ENCODE measurements at regions not wholly inside any gene's neighbourhood (a gene's known extent, or its start where the extent isn't known, plus 50 kb on each side); places are given as distances from the start of the nearest gene placed in this dataset.

- Mint-ChIP-seq H3K27ac (no peak overlapping the region), H3K9me3 (no peaks in the 10 kb centered on the region), H3K4me1 (peaks cover 24% of the 10 kb centered on the region), H3K4me3 (no peak overlapping the region), H3K27me3 (ENCODE audit: low read depth) (no peaks in the 10 kb centered on the region), H3K36me3 (no peaks in the 10 kb centered on the region)
- CTCF ChIA-PET: interaction anchor here (0.5 to 1.7 kb wide), 27 partner anchors 12 to 1126 kb away, joined by 3 to 19 read pairs (median 3); no protein-coding TSS in a partner anchor
- DNase-seq (ENCODE audit: low spot score) (peak; percentile 74), ATAC-seq (peak; percentile 99)
- TF ChIP-seq CTCF (IDR thresholded peaks at IDR 0.05) (peak; percentile 73), NR3C1 (CRISPR knock-in tag; conservative IDR thresholded peaks at IDR 0.05; ENCODE audit: low read depth) (no peak)
- POLR2A ChIA-PET: no interaction called here
Observed at GRCh38 chr1:219385787-219386427, 212.2 kb downstream of the LYPLAL1 start.

- ChIA-PET CTCF (no interaction called here), POLR2A (no interaction called here)
- DNase-seq (ENCODE audit: low spot score): no peak
- no peak for ATAC-seq
- Mint-ChIP-seq H3K27ac (no peak overlapping the region), H3K9me3 (no peaks in the 10 kb centered on the region), H3K4me1 (peaks cover 19% of the 10 kb centered on the region), H3K27me3 (ENCODE audit: low read depth) (no peaks in the 10 kb centered on the region), H3K36me3 (no peaks in the 10 kb centered on the region), H3K4me3 (no peak overlapping the region)
- TF ChIP-seq PREB (CRISPR knock-in tag; IDR thresholded peaks at IDR 0.05; ENCODE audit: borderline replicate concordance): no peak
Observed at GRCh38 chr1:219383281-219383680, 209.6 kb downstream of the LYPLAL1 start.

GRCh38 chr1:219381396-219381795 is 207.7 kb downstream of the LYPLAL1 start:
- Mint-ChIP-seq H3K27me3 (ENCODE audit: low read depth) (no peaks in the 10 kb centered on the region), H3K9me3 (no peaks in the 10 kb centered on the region), H3K27ac (no peak overlapping the region), H3K4me1 (peaks cover 5% of the 10 kb centered on the region), H3K4me3 (no peak overlapping the region), H3K36me3 (no peaks in the 10 kb centered on the region)
- POLR2A ChIA-PET: no interaction called here
- TF ChIP-seq CREB1 (CRISPR knock-in tag; IDR thresholded peaks at IDR 0.05) (no peak), ZNF425 (CRISPR knock-in tag; conservative IDR thresholded peaks at IDR 0.05) (no peak), NR1H2 (CRISPR knock-in tag; IDR thresholded peaks at IDR 0.05) (no peak), GRHL2 (CRISPR knock-in tag; IDR thresholded peaks at IDR 0.05; ENCODE audit: insufficient replicate concordance, severe bottlenecking) (no peak), TCF7 (CRISPR knock-in tag; IDR thresholded peaks at IDR 0.05; ENCODE audit: low read depth) (no peak), PRDM15 (CRISPR knock-in tag; IDR thresholded peaks at IDR 0.05) (no peak)
- DNase-seq (ENCODE audit: low spot score) (no peak), ATAC-seq (no peak)
- CTCF ChIA-PET: no interaction called here

- ChIA-PET CTCF (no interaction called here), POLR2A (no interaction called here)
- H3K36me3 Mint-ChIP-seq: no peaks in the 10 kb centered on the region
- ATAC-seq (no peak), DNase-seq (ENCODE audit: low spot score) (no peak)
- no peaks in the 10 kb centered on the region for H3K4me1 Mint-ChIP-seq
- H3K9me3 Mint-ChIP-seq: no peaks in the 10 kb centered on the region
- H3K27me3 Mint-ChIP-seq (ENCODE audit: low read depth): no peaks in the 10 kb centered on the region
- H3K27ac Mint-ChIP-seq: no peak overlapping the region
- H3K4me3 Mint-ChIP-seq: no peak overlapping the region
- no peak for TF ChIP-seq ARID4B (CRISPR knock-in tag; IDR thresholded peaks at IDR 0.05; ENCODE audit: borderline replicate concordance)
- TF ChIP-seq TCF7 (CRISPR knock-in tag; IDR thresholded peaks at IDR 0.05; ENCODE audit: low read depth): no peak
- TF ChIP-seq ZNF121 (CRISPR knock-in tag; IDR thresholded peaks at IDR 0.05): no peak
Observed at GRCh38 chr1:219380463-219380862, 206.8 kb downstream of the LYPLAL1 start.
